Sciatic nerve (tissue), 2 donors: ENCODE measurements at regions not wholly inside any gene's neighbourhood (a gene's known extent, or its start where the extent isn't known, plus 50 kb on each side); places are given as distances from the start of the nearest gene placed in this dataset.

ENCODE experiments used
- ATAC-seq: fragments of 200-7000 bp; cut with Tn5 transposase; one replicate; pipeline ENCODE4 v1.9.1; 2020; ENCODE audit warnings: mild to moderate bottlenecking, moderate library complexity
- DNase-seq: peaks from one replicate; pipeline ENCODE4 v3.0.0-alpha.2; 2020; ENCODE audit warnings: low spot score
- intact Hi-C: fragments of 100-400 bp; cut with DNase I; formaldehyde crosslinking; loops from one replicate; pipeline ENCODE4 v1.14.2; 2022
- donor health status: DM: no; HTN: no; CAD: no.
- donor health status: DM: no; HTN: no; CAD: no.

DNA sequence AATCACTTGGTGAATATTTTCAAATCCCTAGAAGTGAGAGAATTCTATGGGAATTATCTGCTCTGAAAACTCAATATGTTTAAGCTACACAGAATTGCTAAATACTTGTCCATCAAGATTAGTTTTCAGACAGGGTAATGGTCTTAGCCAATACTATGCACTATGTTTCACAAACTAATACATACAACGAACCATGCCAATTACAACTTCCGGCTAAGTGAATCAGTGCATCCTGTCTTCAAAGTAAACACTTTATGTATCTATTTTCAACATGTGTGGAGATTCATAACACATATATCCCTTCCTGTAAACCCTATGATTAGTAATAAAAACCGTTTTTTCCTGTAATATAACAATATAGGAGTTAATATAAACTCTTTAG lies 181.5 kb downstream of the POSTN start:
- intact Hi-C loops, result no loop called here
- DNase-seq (no peak), ATAC-seq (no peak)

DNA sequence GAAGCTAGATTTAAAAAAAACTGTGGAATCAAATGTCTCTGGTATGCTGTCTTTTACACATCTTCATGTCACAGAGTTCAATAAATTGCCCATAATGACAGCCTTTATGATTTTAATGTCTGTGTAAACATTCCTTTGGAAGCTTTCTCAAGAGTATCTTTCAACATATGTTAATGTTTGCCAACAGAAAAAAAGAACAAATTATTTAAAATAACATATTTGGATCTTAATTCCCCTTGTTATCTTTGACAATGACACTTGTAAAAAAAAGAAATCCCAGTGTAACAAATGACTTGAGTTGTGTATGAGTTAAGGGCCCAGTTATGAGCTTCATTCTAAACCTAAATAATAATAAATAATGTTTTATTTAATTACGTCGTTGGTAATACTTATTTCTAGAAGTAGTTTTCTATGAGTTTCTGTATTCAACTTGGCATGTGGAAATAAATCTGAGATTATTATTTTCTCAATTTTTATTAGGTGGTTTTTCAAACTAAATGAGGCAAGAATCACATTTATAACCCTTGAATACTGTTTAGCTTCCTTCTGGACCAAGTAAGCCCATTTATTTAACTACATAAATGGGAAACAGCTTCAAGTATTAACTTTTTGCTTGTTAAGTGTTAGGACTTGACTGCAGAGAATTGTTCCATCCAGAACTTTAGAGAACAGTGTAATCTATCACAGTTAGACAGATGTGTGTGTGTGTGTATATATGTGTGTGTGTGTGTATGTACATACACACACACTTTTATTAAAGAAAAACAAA lies 182.1 kb downstream of the POSTN start:
- ATAC-seq, result no peak
- intact Hi-C loops, result no loop called here
- DNase-seq, result no peak

DNA sequence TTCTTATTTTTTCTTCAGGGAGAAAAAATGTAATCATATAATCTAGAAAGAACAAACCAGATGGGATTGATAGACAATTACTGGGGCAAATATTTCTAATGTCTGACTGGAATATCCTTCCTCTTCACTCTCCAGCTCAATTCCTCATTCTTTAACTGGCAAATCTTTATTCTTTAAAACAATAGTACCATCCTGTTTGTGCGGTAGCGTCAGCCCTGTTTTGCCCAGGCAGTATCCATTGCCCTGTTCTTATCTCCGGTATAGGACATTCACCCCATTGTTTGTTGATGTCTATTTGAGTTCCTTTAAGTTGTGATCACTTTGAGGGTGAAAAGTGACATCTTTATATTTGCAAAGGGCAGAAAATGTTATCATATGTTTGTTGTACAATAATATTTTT lies 185.4 kb downstream of the POSTN start:
- no peak for DNase-seq
- no peak for ATAC-seq
- intact Hi-C loops, result no loop called here

DNA sequence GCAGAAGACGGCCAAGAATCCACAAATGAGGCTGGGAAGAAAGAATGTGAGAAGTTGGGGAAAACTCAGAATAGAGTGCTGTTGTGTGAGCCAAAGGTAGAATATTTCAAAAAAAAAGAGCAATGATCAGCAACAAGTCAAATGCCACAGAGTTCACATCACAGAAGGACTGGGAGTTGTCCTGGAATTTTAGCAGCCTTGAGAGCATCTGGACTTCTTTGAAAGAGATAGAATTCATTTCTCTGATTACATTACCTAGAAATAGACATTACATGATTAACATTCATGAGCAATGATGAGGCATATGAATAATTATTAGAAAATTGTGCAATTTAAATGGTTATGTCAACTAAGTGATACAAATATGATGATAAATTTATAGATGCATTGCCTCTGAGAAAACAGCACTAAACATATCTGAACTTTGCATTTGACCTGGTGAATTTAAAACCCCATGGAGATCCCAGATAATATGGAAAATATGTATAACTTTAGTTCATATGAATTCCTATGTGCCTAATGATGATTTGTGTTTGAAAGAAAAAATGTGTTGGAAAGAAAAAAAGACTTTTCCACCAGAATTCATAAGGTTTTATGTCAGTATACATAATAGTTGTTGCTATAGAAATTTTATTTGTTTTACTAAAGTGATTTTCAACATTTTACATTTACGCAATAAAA lies 186.2 kb downstream of the POSTN start:
- no peak for DNase-seq
- ATAC-seq, result no peak
- intact Hi-C loops, result no loop called here

DNA sequence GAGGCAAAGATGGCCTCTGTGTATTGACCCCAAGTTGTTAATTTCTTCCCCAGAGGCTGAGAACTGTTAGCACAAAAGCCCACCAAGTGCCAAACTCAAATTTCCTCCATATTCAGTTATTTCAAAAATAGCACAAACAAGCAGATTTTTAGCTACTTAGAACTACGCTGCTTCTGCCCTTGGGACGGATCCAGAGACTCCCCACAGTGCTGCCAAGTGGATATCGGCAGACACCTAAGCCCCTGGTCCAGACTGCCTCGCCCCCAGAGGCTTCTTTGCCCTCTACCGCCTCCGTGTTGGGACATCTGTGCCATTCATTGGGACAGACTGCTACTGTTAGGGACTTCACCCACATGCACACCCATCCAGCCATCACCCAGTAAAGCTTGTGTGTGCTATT lies 188.3 kb downstream of the POSTN start:
- no peak for DNase-seq
- ATAC-seq, result no peak
- intact Hi-C loops, result no loop called here

DNA sequence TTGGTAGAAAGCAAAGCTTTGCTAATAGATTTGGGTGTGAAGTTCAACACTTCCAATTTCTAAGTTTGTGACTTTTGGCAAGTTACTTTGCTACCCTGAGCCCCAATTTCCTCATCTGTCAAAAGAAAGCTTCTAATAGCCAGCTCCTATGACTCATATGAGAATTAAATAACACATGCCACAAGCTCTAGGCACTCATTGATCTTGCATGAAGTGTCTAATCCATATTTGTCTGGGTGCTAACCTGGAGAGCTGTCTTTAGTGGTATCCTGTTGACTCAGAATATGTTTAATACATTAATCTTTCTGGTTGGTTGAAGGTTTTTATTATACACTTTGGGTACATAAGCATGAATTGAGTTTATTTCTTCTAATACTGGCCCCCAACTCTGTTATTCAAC lies 188.8 kb downstream of the POSTN start:
- ATAC-seq, result no peak
- DNase-seq, result no peak
- intact Hi-C loops, result no loop called here

DNA sequence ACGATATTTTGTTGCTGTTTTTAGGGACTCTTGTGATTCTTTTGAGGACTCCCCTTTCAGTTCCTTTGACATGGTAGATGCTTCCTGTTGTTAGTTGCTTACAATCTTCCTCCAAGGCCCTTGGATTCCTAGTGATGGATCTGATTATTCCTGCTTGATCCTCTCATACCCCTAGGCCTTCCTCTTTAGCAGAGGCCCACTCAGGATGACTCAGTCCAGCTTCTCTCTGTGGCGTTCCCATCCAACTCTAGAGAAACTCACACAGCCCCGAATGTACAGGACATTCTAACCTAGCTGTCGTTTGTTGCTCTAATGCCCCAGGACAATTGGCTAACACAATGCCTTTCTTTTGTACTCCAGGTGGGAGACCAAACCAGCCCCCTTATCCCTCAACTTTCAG lies 191.4 kb downstream of the POSTN start:
- intact Hi-C loops, result no loop called here
- DNase-seq (no peak), ATAC-seq (no peak)

DNA sequence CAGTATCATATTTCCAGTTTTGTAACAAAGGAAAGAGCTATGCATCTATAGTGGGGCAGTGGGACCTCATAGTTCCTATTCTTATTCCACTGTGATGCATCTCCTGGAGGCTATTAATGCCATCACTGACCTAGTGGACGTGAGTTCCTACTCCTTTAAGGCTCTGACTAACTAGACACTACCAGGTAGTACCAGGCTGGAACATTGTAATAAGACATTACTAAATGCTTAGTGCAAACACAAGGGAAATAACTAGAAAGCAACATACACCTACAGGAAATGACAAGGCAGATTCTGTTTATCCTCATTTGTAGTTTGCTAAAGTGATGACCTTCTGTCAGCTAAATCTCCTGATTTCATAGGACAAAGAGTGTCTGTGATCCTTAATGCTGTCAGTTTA lies 192.5 kb downstream of the POSTN start:
- ATAC-seq, result no peak
- DNase-seq, result no peak
- intact Hi-C loops, result no loop called here

DNA sequence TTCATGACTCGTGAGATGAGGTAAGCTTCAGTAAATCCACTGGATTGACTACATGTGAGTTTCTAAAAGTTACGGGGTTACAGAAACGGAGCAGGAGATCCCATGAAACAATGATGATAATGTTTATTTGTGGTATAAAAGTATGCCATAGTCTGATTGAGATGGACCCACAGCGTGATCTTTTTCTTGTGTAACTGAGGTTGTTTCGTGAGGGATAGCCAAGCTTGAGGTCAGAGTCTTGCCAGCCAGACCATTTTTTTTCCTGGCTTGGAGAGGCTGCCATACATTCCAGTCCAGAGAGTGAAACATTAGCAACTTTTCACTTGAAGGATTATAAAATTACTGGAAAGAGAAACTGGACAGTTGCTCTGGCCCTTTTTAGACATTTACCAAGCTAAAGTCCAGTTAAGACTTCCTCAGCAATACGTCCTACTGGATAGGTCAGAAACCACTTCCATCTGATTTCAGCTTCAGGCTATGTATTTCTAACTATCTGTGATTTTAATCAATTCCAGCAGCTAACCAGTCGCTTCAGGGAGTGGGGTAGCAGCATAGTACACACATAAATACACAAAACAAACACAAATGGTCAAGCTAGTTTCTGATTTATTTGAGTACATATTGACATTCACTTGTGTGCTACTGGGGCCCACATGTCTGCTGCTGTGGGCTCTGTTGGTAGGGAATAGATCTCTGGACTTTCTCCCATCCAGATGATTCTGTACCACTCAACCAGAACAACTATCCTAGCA lies 194.6 kb downstream of the POSTN start:
- no peak for DNase-seq
- peak; percentile 64 for ATAC-seq
- intact Hi-C loops, result no loop called here

DNA sequence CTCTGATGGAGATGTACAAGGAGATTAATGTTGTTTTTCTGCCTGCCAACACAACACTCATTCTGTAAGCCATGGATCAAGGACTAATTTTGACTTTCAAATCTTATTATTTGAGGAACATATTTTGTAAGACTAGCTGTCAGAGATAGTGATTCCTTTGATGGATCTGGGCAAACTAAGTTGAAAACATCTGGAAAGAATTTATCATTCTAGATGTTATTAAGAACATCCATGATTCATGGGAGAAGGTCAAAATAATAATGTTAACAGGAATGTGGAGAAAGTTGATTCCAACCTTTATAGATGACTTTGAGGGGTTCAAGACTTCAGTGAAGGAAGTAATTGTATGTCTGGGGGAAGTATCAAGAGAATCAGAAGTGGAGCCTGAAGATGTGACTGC lies 196.8 kb downstream of the POSTN start:
- no peak for ATAC-seq
- no peak for DNase-seq
- intact Hi-C loops, result no loop called here

DNA sequence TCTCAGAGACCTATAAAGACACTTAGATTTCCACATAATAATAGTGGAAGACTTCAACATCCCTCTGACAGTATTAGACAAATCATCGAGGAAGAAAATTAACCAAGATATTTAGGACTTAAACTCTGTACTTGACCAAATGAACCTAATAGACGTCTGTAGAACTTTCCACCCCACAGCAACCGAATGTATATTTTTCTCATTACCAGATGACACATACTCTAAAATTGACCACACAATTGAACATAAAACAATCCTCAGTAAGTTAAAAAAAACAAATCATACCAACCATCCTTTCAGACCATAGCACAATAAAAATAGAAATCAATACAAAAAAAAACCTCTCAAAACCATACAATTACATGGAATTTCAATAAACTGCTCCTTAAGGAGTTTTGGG lies 201.0 kb downstream of the POSTN start:
- intact Hi-C loops, result no loop called here
- ATAC-seq (no peak), DNase-seq (no peak)

DNA sequence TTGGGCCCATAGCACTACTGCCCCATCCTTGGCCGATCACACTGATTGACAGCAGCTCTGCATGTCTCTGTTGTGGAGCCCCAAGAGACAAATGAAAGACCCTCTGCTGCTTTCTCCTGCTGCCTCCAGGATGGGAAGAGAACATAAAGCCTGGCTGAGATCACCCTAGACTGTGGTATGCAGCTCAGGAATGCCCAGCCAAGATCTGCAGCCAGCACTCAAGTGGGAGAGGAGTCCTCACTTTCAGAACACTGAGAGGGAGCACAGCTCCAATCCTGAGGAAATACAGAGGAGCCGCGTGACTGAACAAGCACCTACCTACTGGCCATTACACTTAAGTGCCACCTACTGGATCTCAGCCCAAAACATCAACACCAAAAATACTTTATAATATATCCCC lies 203.0 kb downstream of the POSTN start:
- no peak for DNase-seq
- intact Hi-C loops, result no loop called here
- no peak for ATAC-seq

DNA sequence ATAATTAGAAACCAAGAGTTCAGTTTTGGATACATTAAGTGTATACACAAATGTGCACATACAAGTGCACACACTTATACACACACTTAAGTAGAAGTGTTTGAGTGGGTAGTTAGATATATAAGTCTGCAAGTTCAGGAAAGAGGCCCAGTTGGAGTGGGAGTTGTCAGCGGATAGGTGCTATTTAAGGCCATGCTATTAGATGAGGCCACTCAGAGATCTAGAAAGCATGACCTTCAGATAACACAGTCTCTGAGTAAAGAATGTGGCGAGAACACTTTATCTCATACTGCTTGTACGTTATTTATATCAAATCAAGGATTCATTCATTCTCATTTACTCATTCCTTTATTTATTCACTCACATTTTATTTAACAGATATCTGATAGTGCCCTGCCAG lies 206.2 kb downstream of the POSTN start:
- intact Hi-C loops, result no loop called here
- no peak for ATAC-seq
- DNase-seq, result no peak

DNA sequence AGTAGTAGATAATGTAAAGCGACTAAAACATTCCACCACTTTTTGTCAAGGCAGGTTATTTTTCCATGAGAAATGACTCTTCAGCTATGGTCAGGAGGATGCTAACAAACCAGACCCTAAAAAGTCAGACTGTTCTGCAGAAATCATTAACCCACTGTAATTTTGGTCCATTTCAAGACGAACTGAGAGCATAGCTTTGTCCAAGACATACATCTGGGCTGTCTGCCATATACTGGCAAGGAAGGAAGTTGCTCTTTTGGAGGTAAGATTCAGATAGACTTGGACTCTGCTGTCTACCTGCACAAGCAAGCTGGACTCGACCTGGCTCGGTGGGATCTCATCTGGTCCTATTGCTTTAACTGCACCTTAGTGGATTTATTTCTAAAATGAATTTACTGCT lies 207.8 kb downstream of the POSTN start:
- intact Hi-C loops, result no loop called here
- ATAC-seq, result no peak
- DNase-seq, result no peak

DNA sequence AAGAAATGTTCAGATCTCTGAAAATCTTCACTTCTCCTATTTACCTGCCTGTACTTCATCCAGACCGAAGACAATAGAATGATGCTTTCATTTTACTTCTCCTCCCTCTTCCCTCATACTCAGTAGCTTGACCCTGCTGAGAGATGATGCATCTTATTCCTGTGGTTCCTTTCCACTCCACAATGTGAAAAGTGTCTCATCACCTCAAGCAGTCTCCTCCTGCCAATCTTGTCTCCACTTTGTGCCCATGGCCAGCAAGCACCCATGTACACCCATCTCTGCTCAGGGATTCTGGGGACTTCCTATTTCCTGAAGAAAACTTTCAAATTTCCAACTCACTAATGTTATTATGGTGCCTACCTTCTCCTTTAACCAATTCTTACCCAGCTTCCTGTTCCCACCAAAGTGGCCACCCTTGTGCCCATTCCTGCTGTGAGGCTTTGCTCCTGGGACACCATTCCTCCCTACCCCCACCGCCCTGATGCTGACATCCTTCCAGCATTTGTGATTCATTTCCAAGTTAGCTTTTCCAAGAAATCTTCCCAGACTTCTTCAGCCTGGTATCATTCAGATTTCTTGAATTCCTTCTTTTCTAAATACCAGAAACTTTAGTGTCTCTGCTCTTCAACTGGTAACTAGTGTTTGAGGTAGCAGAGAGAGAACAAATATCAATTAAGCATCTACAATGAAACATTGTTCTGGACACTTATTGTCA lies 212.5 kb downstream of the POSTN start:
- ATAC-seq, result no peak
- intact Hi-C loops, result no loop called here
- DNase-seq, result no peak

DNA sequence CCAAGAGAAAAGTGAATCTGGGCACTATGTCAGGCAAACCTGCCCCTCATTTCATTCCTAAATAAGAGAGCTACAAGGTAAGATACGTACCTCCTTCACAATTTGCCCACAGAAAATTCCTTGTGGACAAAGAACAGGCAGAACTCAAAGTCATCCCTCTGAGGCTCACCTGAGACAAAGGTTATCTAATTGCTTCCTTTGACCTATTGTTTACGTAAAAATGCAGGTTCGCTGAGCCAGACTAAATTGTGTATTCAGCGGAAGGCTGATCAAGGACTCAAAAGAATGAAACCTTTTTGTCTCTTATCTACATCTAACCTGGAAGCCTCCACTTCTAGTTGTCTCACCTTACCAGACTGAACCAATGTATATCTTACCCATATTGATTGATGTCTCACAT lies 213.3 kb downstream of the POSTN start:
- DNase-seq, result no peak
- intact Hi-C loops, result no loop called here
- ATAC-seq, result no peak

DNA sequence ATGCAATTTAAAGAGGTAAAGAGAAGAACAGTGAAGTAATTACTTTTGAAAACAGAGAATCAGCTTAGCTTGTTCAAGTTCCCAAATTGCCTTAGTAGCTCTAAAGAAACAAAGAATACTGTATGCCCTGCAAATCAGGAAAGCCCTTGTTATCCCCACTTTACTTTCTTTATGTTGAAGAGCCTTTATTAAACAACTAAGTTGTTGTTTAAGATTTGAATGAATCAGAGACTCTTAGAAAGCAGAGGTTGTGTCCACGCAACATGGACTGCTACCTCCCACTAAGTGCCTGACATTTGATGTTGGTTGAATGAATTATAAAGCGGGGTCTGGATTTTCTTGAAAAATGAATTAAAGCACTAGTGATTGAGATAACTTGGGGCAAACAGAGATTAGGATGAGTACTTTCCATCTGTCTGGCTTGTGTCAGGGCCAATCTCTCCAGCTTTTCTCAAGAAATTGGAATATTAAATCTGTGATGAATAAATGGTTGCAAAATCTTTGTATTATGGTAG lies 214.7 kb downstream of the POSTN start:
- DNase-seq (no peak), ATAC-seq (no peak)
- intact Hi-C loops, result no loop called here

DNA sequence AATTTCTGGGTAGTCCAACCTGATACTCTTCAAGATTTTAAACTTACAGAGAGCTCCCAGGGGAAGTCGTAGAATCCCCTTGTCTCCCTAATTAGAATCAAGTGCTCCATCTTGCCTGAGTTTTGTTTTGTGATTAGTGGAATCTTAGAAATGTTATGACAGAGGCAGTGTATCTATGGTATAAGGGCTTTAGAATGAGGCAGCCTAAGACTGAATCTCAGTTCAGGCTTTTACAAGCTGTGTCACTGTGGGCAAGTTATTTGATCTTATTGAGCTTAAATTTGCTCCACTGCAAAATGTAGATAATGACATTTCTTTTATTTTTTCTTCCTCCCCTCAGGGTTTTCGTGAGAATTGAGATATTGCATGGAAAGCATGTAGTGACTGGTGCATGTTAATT lies 215.5 kb downstream of the POSTN start:
- DNase-seq (no peak), ATAC-seq (no peak)
- intact Hi-C loops, result no loop called here

DNA sequence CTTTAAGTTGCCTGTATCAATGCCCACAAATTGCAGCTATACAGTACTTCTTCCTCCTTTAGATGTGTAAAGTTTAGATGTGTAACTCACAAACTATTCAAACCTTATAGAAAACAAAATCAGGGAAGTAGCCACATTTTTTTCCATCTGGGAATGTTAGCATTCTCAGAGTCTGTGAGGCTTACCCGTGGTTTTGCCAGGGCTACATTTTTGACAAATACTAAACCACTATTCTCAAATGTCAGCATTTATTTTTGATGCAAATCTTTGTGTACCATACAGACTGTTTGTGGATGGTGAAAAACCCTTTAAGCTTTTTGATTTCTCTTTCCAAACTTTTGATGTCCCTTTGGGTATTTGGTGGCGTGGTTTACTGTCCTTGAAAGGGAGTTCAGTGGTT lies 216.4 kb downstream of the POSTN start:
- no peak for ATAC-seq
- intact Hi-C loops, result no loop called here
- no peak for DNase-seq

DNA sequence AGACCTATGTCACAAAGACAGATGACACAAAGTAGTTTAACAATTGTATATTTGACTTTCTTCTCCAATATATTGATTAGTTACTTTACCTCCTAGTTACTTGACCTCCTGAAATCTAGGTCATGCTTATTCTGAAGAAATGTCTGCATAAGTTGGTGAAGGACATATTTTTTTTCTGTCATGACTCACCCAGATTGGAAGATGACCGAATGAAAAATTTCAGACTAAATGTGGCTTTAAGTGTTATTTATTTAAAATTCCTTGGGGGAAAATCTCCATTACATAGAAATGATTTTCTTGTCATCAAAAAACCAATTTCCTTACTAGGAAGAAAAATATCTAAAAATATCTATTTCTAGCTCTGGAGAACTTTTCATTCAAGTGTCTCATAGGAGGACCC lies 217.1 kb downstream of the POSTN start:
- intact Hi-C loops, result no loop called here
- no peak for DNase-seq
- ATAC-seq, result no peak
